ENCODE measurements at regions not wholly inside any gene's neighbourhood (a gene's known extent, or its start where the extent isn't known, plus 50 kb on each side); places are given as distances from the start of the nearest gene placed in this dataset.

GRCh38 chr6:118761645-118762044, 110.3 kb upstream of the CEP85L start:
- DNase-seq = no peak

DNA sequence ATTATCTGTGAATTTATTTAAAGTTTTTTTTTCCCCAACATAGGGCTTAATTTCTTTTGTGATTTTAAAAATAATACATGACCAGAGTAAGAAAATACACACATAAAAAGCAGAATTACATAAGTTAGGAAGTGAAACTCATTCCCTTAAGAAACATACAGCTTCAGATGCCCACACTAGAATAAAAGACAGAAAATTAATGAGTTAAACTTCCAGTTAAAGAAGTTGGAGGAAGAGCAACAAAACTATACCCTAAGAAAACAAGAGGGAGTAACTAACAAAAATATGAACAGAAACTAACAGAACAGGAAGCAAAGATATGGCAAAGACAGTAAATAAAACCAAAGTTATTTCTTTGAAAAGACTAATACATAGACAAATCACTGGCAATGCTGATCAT, 107.6 kb upstream of the CEP85L start:
- DNase-seq = no peak

- DNase-seq = no peak
Observed at GRCh38 chr6:118755941-118756646, 104.7 kb upstream of the CEP85L start.

- no peak for DNase-seq
Observed at GRCh38 chr6:118752803-118753202, 101.4 kb upstream of the CEP85L start.

DNA sequence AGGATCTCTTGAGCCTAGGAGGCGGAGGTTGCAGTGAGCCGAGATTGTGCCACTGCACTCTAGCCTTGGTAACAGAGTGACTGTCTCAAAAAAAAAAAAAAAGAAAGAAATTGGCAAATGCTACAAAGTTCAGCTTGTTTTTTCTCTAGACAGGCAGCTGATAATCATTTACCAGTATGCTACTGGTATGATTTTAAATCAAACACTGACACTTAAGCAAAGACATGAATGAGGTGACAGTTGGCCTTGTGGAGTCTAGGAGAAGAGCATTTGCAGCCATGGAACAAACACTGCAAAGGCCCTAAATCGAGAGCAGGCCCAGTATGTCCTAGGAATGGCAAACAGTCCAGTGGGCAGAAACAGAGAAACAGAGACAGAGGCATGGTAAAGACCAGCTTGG, 99.7 kb upstream of the CEP85L start:
- no peak for DNase-seq

- DNase-seq = no peak
Observed at GRCh38 chr6:118750143-118750542, 98.8 kb upstream of the CEP85L start.

DNA sequence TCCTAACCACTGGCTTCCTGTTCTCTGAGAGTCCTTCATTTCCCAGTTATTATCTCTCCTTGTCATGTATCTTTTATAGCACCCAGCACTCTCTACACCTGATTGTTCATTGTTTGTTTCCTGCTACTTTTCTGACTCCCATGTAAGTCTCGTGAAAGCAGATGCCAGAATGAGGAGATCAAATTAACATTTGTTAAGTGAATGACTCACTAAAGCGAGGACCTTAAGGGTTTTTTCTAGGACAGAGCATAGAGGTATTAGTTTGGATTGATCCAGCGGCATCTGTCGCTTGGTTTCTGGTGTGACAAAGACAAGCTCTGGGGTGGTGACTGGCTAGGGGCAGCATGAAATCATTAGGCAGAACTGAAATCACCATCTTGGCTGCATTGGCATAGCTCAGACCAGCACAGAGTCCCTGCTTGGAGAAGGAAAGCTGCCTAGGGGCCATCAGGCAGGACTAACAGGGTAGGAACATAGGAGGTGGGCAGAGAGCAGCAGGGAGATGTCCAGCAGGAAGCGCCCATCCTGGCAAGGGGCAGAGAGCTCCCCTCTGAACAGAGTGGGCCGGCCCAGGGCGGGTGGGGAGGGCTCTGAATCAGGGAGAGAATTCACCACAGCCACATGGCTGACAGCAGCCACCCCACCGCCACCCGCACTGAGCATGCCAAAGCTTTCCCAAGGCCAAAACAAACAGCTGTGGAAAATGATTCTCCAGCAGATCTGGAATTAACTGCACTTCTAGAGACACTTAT, 97.1 kb upstream of the CEP85L start:
- peak; percentile 74 for DNase-seq

GRCh38 chr6:118746825-118747174, 95.4 kb upstream of the CEP85L start:
- DNase-seq = no peak

- no peak for DNase-seq
Observed at GRCh38 chr6:118746145-118746824, 94.9 kb upstream of the CEP85L start.

DNA sequence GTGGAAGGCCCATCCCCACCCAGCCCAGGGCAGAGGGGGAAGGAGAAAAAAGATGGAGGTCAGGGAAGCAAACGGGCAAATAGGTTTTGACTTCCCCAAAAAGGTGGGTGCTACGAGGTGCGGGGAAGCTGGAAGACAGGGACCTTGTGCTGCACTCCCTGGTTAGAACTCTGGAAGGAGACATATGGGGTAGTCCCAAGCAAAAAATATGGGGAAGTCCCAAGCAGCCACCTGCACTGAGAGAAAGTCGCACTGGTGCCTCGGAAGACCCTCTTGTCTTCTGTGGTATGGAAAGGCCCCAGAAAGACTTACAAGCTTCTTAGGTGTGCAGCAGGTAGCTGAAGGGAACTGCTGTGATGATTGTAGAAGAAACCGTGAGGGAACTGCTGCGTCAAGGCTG, 93.8 kb upstream of the CEP85L start:
- DNase-seq = no peak

DNA sequence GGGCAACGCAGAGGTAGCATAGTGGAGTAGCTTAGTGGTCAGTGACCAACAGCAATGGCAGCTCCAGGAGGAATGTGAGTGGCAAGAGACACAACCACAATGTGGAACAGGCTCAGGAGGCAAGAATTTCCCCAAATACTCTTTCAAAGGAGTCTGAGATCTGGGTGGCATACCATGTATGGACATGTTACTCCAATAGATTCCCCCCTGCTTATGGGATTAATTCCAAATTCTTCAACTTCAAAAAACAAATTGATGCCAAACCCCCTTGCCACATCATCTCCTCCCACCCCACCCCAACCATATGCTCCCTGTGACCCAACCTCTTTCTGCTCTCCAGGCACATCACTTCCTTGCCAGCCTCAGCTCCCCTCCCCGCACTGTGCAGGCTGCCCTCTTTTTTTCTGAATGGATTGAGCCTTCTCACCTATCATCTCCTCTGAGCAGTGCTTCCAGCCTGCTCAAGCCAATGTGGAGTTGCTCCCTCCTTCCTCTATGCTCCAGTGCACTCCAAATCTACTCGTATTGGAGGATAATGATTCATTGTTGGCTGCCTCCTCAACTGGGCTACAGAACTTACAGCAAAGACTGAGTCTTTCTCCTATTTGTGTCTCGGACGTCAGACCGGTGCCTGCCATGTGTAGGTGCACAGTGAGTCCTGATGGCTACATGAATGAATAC, 93.0 kb upstream of the CEP85L start:
- DNase-seq = no peak

DNA sequence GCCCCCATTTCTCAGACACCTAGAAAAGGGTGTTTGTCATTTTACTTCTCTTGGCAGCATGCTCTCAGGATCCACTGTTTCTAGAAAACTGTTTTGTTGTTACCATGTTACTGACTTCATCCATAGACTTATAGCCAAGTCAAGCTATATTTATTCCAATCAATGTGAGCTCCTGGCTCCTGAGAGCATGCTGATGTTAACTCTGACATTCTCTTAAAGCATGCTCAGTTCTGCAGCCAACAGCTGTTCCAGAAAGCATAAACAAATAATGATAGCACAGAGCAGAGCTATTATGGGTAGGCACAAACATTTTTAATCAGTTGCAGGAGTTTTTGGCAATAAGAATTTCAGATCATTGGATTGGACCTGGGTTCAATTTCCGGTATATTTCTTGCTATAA, 92.4 kb upstream of the CEP85L start:
- DNase-seq = no peak

DNA sequence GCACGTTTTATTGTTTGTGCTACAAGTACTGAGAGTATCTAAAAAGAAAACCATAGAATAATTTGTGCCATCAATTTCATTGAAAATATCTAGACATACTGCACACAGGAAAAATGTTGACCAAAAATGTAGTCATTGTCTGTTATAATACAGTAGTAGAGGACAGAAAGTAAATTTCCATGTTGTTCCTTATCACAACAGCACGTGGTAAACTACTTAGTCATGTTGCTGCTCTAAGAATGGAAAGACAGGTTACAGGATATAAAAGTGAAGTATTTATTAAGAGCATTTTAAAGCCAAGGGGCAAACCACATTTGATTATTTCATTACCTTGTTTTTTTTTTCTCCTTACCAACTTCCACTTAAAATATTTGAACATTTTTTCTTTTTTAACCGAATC, 89.0 kb upstream of the CEP85L start:
- no peak for DNase-seq

DNA sequence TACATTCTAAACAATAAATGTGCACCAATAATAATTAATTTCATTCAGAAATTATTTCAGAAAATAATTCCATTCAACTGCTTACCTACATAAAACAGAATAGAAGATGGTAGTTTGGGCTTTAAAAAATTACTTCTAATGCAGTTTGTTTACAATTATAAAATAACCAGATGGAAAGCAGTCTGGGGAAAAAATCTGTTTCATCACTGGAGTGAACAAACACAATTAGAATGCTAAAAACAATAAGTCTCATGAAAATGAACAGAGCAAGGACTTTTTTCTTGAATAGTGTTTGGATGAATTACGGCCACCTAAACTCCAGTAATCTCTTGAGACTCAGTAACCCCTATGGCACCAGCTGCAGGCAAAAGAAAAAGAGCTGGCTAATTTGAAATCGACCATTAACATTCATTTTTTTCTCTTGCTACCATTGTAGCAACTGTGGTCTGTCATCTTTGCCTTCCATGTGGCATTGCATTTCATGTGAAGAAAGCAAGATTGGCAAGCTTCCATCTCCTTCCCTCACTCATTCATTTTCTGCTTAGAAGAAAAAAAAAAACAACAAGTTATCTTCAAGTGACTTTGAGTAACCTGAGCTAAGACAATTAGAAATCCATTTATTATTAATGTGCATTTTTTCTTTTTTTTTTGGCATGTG, 88.4 kb upstream of the CEP85L start:
- no peak for DNase-seq

DNA sequence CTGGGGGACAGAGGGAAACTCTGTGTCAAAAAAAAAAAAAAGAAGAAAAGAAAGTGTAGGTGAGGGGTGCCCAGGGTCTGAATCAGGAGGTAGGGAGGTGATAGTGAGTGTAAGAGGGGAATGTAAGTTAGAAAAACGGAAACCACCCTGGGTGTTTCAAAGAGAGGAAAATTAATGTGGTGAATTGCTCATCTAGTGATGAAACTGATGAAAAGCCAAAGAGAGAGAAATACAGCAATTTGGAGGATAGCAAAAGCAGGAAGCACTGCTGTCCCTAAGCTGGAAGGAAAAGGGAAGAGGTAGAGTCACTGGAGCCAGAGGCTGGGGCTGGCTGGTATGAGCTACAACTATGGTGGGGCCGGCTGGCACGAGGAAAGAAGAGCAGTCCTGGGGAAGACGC, 85.0 kb upstream of the CEP85L start:
- DNase-seq = no peak

- DNase-seq = no peak
Observed at GRCh38 chr6:118735320-118735719, 83.9 kb upstream of the CEP85L start.

DNA sequence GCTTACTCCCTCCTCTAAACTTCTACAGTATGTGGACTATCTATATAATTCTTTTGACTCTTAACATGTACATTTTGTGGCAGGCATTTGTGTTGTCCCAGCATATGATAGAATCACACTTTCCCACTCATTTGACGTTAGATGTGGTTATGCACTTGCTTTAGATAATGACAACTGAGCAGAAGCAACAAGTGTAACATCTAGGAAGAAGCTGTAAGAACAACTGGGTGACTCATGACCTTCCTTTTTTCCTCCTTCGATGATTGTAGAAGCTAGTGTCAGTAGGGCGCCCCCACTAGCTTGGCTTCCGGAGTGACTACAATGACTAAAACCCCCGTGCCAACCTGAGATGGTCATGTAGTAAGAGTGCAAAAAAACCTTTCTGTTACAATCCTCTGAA, 74.6 kb upstream of the CEP85L start:
- no peak for DNase-seq

- DNase-seq = no peak
Observed at GRCh38 chr6:118724211-118724610, 72.8 kb upstream of the CEP85L start.

GRCh38 chr6:118722829-118723813, 71.7 kb upstream of the CEP85L start:
- no peak for DNase-seq

- DNase-seq = no peak
Observed at GRCh38 chr6:118720125-118720473, 68.7 kb upstream of the CEP85L start.

DNA sequence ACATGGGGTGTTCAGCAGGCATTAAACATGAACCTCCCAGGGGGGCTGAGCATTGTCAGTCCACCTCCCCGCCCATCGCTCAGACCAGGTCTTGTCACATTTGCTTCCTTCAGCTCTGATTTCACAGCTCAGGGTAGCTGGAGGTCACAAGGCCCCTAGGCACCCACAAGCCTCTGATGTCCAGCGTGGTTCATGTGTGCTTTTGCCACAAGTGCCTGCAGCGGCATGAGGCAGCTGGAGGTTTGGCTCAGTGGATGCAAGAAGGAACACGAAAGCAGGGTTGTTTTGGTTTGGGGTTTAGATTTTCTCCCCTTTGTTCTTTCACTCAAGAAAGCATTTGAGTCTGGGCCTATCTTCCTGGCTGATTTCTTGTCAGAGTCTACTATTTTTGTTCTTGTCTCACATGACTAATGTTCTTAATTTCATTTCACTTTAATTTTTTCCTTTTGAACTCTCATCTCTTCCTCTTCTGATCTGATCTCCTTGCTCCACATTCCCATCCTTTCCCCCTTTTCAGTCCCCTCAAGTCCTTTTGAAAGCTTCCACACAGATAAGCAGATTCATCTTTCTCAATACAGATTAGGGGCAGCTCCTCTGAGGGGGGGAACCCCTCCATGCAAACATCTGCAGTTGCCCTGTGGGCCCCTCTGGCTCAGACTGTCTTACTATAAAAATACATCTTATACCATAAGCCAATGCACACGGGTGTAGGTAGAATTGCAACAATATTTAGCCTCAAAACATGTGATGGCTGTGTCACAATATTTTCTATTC, 68.1 kb upstream of the CEP85L start:
- DNase-seq = no peak
